GM23248 (cell line): ENCODE measurements at regions not wholly inside any gene's neighbourhood (a gene's known extent, or its start where the extent isn't known, plus 50 kb on each side); places are given as distances from the start of the nearest gene placed in this dataset.
"Not testable (repeated sequence)": the region's sequence is repeated elsewhere in the genome, so short reads cannot be mapped to it uniquely, and the experiment has no call there.

Experiments
- DNase-seq: peaks from one replicate; pipeline ENCODE4 v3.0.0-alpha.2; 2015
- H2AFZ ChIP-seq: fragments of 200-600 bp; sonication (generic); 2 replicates; pipeline ENCODE4 v1.6.1; 2016; ENCODE audit warnings: antibody characterized with exemption
- H3F3A ChIP-seq: fragments of 200-600 bp; sonication (generic); 2 replicates; pipeline ENCODE4 v1.6.1; 2016; ENCODE audit warnings: mild to moderate bottlenecking, antibody characterized with exemption, mixed run types; ENCODE audit not compliant: insufficient read depth
- H3K27ac ChIP-seq: fragments of 200-600 bp; sonication (generic); 2 replicates; pipeline ENCODE4 v1.5.1; 2016; ENCODE audit warnings: mild to moderate bottlenecking
- H3K27me3 ChIP-seq: fragments of 200-600 bp; sonication (generic); replicated peaks from 2 replicates; pipeline ENCODE4 v1.6.1; 2016; ENCODE audit warnings: mild to moderate bottlenecking; ENCODE audit not compliant: insufficient read depth
- H3K36me3 ChIP-seq: fragments of 200-600 bp; sonication (generic); 2 replicates; pipeline ENCODE4 v1.6.1; 2016; ENCODE audit warnings: low read depth, mild to moderate bottlenecking
- H3K4me1 ChIP-seq: fragments of 200-600 bp; sonication (generic); 2 replicates; pipeline ENCODE4 v1.6.1; 2016; ENCODE audit warnings: mild to moderate bottlenecking; ENCODE audit not compliant: insufficient read depth
- H3K4me2 ChIP-seq: fragments of 200-600 bp; sonication (generic); one replicate; pipeline ENCODE4 v1.6.1; 2016; ENCODE audit warnings: mild to moderate bottlenecking; ENCODE audit not compliant: unreplicated experiment
- H3K4me3 ChIP-seq: fragments of 200-600 bp; sonication (generic); 2 replicates; pipeline ENCODE4 v1.5.1; 2016; ENCODE audit warnings: mild to moderate bottlenecking
- H3K79me2 ChIP-seq: fragments of 200-600 bp; sonication (generic); 2 replicates; pipeline ENCODE4 v1.6.1; 2016; ENCODE audit warnings: mild to moderate bottlenecking; ENCODE audit not compliant: insufficient read depth
- H3K9ac ChIP-seq: fragments of 200-600 bp; sonication (generic); 2 replicates; pipeline ENCODE4 v1.6.1; 2016; ENCODE audit warnings: mild to moderate bottlenecking
- H3K9me2 ChIP-seq: fragments of 200-600 bp; sonication (generic); 2 replicates; pipeline ENCODE4 v1.6.1; 2016; ENCODE audit warnings: mixed run types, mild to moderate bottlenecking, moderate library complexity; ENCODE audit not compliant: insufficient read depth
- H3K9me3 ChIP-seq: fragments of 200-600 bp; sonication (generic); one replicate; pipeline ENCODE4 v1.6.1; 2017; ENCODE audit warnings: low read depth
- H4K20me1 ChIP-seq: fragments of 200-600 bp; sonication (generic); 2 replicates; pipeline ENCODE4 v1.6.0; 2016; ENCODE audit not compliant: insufficient read depth
- EZH2 ChIP-seq: fragments of 200-600 bp; sonication (generic); IDR thresholded peaks from 2 replicates; pipeline ENCODE4 v1.6.1; 2018; ENCODE audit warnings: antibody characterized with exemption, mild to moderate bottlenecking; ENCODE audit not compliant: insufficient read depth, poor library complexity, severe bottlenecking
- EZH2phosphoT487 ChIP-seq: fragments of 200-600 bp; sonication (generic); IDR thresholded peaks from 2 replicates; pipeline ENCODE4 v1.6.1; 2018; ENCODE audit warnings: antibody characterized with exemption, moderate library complexity, mild to moderate bottlenecking, low read depth; ENCODE audit not compliant: insufficient read depth
- WGBS, 2 experiments: methylation state at CpG; one replicate each; pipeline ENCODE4 v1.1.6; 2015 to 2017; ENCODE audit warnings: low lambda C conversion rate in 2 of 2, low coverage in 1 of 2; ENCODE audit errors: missing lambda C conversion rate in 2 of 2; 5-methylcytosine and 5-hydroxymethylcytosine counted together
- in situ Hi-C: fragments of 300-500 bp; cut with MboI; formaldehyde crosslinking; loops from 2 replicates; pipeline ENCODE4 v1.15.0; 2020

- Histone ChIP-seq H3K27me3 (peaks cover 7% of the 10 kb centered on the region), H3K4me3 (no peak overlapping the region), H3K9ac (no peak overlapping the region), H3K4me1 (no peaks in the 10 kb centered on the region), H3K79me2 (no peaks in the 10 kb centered on the region), H4K20me1 (no peaks in the 10 kb centered on the region), H3F3A (no peaks in the 10 kb centered on the region), H3K4me2 (no peak overlapping the region), H3K9me2 (no peaks in the 10 kb centered on the region), H3K9me3 (no peaks in the 10 kb centered on the region), H3K27ac (no peak overlapping the region), H2AFZ (no peak overlapping the region), H3K36me3 (no peaks in the 10 kb centered on the region)
- WGBS, 2 experiments = 70 to 74% methylated on average over 4 of the region's 4 CpGs
- DNase-seq = no peak
- in situ Hi-C loops = no loop called here
- no peak for TF ChIP-seq EZH2phosphoT487
- TF ChIP-seq EZH2 = no peak
Observed at GRCh38 chr11:45000918-45001317, 50.2 kb upstream of the TP53I11 start.

GRCh38 chr11:45001466-45002165 lies 50.9 kb upstream of the TP53I11 start:
- Histone ChIP-seq H3K79me2 (no peaks in the 10 kb centered on the region), H3K4me1 (no peaks in the 10 kb centered on the region), H3F3A (no peaks in the 10 kb centered on the region), H3K9ac (no peak overlapping the region), H3K9me2 (no peaks in the 10 kb centered on the region), H3K36me3 (no peaks in the 10 kb centered on the region), H3K4me3 (no peak overlapping the region), H3K9me3 (no peaks in the 10 kb centered on the region), H2AFZ (no peak overlapping the region), H3K27me3 (peaks cover 3% of the 10 kb centered on the region), H3K4me2 (no peak overlapping the region), H4K20me1 (no peaks in the 10 kb centered on the region), H3K27ac (no peak overlapping the region)
- no peak for DNase-seq
- in situ Hi-C loops = no loop called here
- WGBS, 2 experiments = 51 to 58% methylated on average over 6 of the region's 6 CpGs
- TF ChIP-seq EZH2 (no peak), EZH2phosphoT487 (no peak)

- H3K27me3 ChIP-seq = peaks cover 9% of the 10 kb centered on the region
- in situ Hi-C loops = no loop called here
- DNase-seq = no peak
Observed at GRCh38 chr11:45005106-45005505, 54.4 kb upstream of the TP53I11 start.

DNA sequence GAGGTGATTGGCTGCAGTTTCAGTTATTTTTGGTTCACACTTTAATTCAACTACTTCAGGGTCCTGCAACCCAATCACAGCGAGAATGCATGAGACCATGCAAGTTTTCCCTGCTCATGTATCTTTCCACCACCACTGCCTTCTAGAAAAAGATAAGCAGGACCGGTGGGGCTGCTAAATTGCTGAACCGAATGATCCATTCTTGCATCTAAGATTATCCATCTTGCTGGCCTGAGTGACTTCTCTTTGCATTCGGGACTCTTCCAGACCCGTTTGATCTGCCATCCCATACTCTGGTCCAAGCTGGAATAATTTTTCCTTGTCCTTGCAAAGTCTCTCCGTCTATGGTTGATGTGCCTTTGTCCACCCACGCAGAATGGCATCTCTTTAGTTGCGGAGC lies 56.3 kb upstream of the TP53I11 start:
- Histone ChIP-seq H3K27me3 (peaks cover 9% of the 10 kb centered on the region), H3K4me1 (no peaks in the 10 kb centered on the region), H3K27ac (no peak overlapping the region), H3K79me2 (no peaks in the 10 kb centered on the region), H2AFZ (no peak overlapping the region), H4K20me1 (no peaks in the 10 kb centered on the region), H3K9ac (no peak overlapping the region), H3K4me2 (no peak overlapping the region), H3K9me2 (no peaks in the 10 kb centered on the region), H3K4me3 (no peak overlapping the region), H3K36me3 (no peaks in the 10 kb centered on the region), H3K9me3 (no peaks in the 10 kb centered on the region), H3F3A (no peaks in the 10 kb centered on the region)
- TF ChIP-seq EZH2 = no peak
- WGBS, 2 experiments = 55 to 59% methylated on average over 8 of the region's 8 CpGs
- in situ Hi-C loops = no loop called here
- no peak for DNase-seq

More at GRCh38 chr11:45005106-45005505, 54.4 kb upstream of the TP53I11 start:
- Histone ChIP-seq H3K4me2 (no peak overlapping the region), H3K36me3 (no peaks in the 10 kb centered on the region), H3K79me2 (no peaks in the 10 kb centered on the region), H3K4me1 (no peaks in the 10 kb centered on the region), H2AFZ (no peak overlapping the region), H3F3A (no peaks in the 10 kb centered on the region), H4K20me1 (no peaks in the 10 kb centered on the region), H3K9me2 (no peaks in the 10 kb centered on the region), H3K27ac (no peak overlapping the region), H3K9me3 (no peaks in the 10 kb centered on the region), H3K9ac (no peak overlapping the region), H3K4me3 (no peak overlapping the region)
- WGBS, 2 experiments = 62% methylated on average over 1 of the region's 1 CpG
- no peak for TF ChIP-seq EZH2phosphoT487
- TF ChIP-seq EZH2 = no peak

DNA sequence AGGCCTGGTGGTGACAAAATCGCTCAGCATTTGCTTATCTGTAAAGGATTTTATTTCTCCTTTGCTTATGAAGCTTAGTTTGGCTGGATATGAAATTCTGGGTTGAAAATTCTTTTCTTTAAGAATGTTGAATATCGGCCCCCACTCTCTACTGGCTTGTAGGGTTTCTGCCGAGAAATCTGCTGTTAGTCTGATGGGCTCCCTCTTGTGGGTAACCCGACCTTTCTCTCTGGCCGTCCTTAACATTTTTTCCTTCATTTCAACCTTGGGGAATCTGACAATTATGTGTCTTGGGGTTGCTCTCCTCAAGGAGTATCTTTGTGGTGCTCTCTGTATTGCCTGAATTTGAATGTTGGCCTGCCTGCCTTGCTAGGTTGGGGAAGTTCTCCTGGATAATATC lies 65.3 kb upstream of the TP53I11 start:
- H3K36me3 ChIP-seq, H3K9ac ChIP-seq, H3K79me2 ChIP-seq, H3K9me2 ChIP-seq, in situ Hi-C loops, H3K4me3 ChIP-seq, H3K27me3 ChIP-seq, DNase-seq, H4K20me1 ChIP-seq, H3K9me3 ChIP-seq, H3F3A ChIP-seq: not testable (repeated sequence)
- peak overlapping the region; percentile 54 for H3K4me2 ChIP-seq
- H2AFZ ChIP-seq = peak overlapping the region; percentile 3; the same call in 1 of the 2 replicates
- WGBS, 2 experiments = 62 to 67% methylated on average over 5 of the region's 5 CpGs
- peak overlapping the region; percentile 59 for H3K27ac ChIP-seq
- H3K4me1 ChIP-seq = peaks cover 19% of the 10 kb centered on the region

- H3K9me3 ChIP-seq, H3F3A ChIP-seq, H4K20me1 ChIP-seq, H3K36me3 ChIP-seq, H3K9me2 ChIP-seq, in situ Hi-C loops, H3K4me3 ChIP-seq, H3K27me3 ChIP-seq, H3K79me2 ChIP-seq: not testable (repeated sequence)
- peak; percentile 59 for DNase-seq
- 27 to 28% methylated on average over 4 of the region's 4 CpGs for whole genome bisulfite sequencing, 2 experiments
- Histone ChIP-seq H3K4me2 (peak overlapping the region; percentile 54), H3K27ac (peak overlapping the region; percentile 59), H2AFZ (peak overlapping the region; percentile 3; the same call in 1 of the 2 replicates), H3K4me1 (peaks cover 23% of the 10 kb centered on the region), H3K9ac (peak overlapping the region; percentile 40; the same call in 1 of the 2 replicates)
Observed at GRCh38 chr11:45016446-45016845, 65.8 kb upstream of the TP53I11 start.
